Neural cell (in vitro differentiated cells): ENCODE measurements at regions not wholly inside any gene's neighbourhood (a gene's known extent, or its start where the extent isn't known, plus 50 kb on each side); places are given as distances from the start of the nearest gene placed in this dataset.

ENCODE experiments used
- H2AFZ ChIP-seq: fragments of 200-600, 300-800 bp; sonication (generic), shearing (Covaris generic); 2 replicates; pipeline ENCODE4 v1.6.0; 2014; ENCODE audit warnings: low read depth, mild to moderate bottlenecking, antibody characterized with exemption, low read length, moderate library complexity
- H3F3A ChIP-seq: fragments of 200-600 bp; shearing (Covaris generic); 2 replicates; pipeline ENCODE4 v1.6.1; 2016; ENCODE audit warnings: mild to moderate bottlenecking, moderate library complexity, mixed read lengths, antibody characterized with exemption, low read length; ENCODE audit not compliant: insufficient read depth, poor library complexity, severe bottlenecking
- H3K27ac ChIP-seq: fragments of 200-600, 300-800 bp; sonication (generic), shearing (Covaris generic); 2 replicates; pipeline ENCODE4 v1.5.1; 2014; ENCODE audit warnings: mild to moderate bottlenecking, low read length, moderate library complexity
- H3K27me3 ChIP-seq: fragments of 300-800, 200-600 bp; sonication (generic), shearing (Covaris generic); 2 replicates; pipeline ENCODE4 v1.6.0; 2014; ENCODE audit warnings: mild to moderate bottlenecking, low read depth, low read length, moderate library complexity; ENCODE audit not compliant: insufficient read depth
- H3K36me3 ChIP-seq: fragments of 300-800, 200-600 bp; sonication (generic), shearing (Covaris generic); 2 replicates; pipeline ENCODE4 v1.5.1; 2014; ENCODE audit warnings: mild to moderate bottlenecking, antibody characterized with exemption, low read length, moderate library complexity; ENCODE audit not compliant: insufficient read depth
- H3K4me2 ChIP-seq: fragments of 300-800, 200-600 bp; sonication (generic), shearing (Covaris generic); 2 replicates; pipeline ENCODE4 v1.6.0; 2014; ENCODE audit warnings: mild to moderate bottlenecking, low read length
- H3K4me3 ChIP-seq: fragments of 300-800, 200-600 bp; sonication (generic), shearing (Covaris generic); 2 replicates; pipeline ENCODE4 v1.5.1; 2014; ENCODE audit warnings: mild to moderate bottlenecking, low read length, moderate library complexity
- H3K79me2 ChIP-seq: fragments of 200-600 bp; shearing (Covaris generic); replicated peaks from 2 replicates; pipeline ENCODE4 v1.6.0; 2014; ENCODE audit warnings: mild to moderate bottlenecking, low read length, moderate library complexity; ENCODE audit not compliant: insufficient read depth
- H3K9ac ChIP-seq: fragments of 300-800, 200-600 bp; sonication (generic), shearing (Covaris generic); 2 replicates; pipeline ENCODE4 v1.6.1; 2016; ENCODE audit warnings: mild to moderate bottlenecking, low read length, mixed read lengths
- H3K9me2 ChIP-seq: fragments of 200-600 bp; shearing (Covaris generic); 2 replicates; pipeline ENCODE4 v1.6.1; 2016; ENCODE audit warnings: mild to moderate bottlenecking, low read length, mixed read lengths; ENCODE audit not compliant: insufficient read depth
- H3K9me3 ChIP-seq: fragments of 200-600, 300-800 bp; sonication (generic), shearing (Covaris generic); 2 replicates; pipeline ENCODE4 v1.6.1; 2016; ENCODE audit warnings: mild to moderate bottlenecking, mixed run types, low read length, moderate library complexity, mixed read lengths
- H4K20me1 ChIP-seq: fragments of 200-600 bp; shearing (Covaris generic); 2 replicates; pipeline ENCODE4 v1.6.1; 2016; ENCODE audit warnings: mild to moderate bottlenecking, mixed run types; ENCODE audit not compliant: insufficient read depth
- EP300 ChIP-seq: fragments of 450-650 bp; conservative IDR thresholded peaks from 2 replicates; pipeline ENCODE4 v1.6.1; 2014; ENCODE audit warnings: antibody characterized with exemption, mild to moderate bottlenecking, moderate library complexity; ENCODE audit not compliant: poor library complexity, severe bottlenecking
- EZH2 ChIP-seq: fragments of 200-600, 300-800 bp; shearing (Covaris generic), sonication (generic); IDR thresholded peaks from 2 replicates; pipeline ENCODE4 v1.6.1; 2014; ENCODE audit warnings: antibody characterized with exemption, low read length, borderline replicate concordance, mild to moderate bottlenecking; ENCODE audit not compliant: insufficient read depth, poor library complexity, severe bottlenecking
- MXI1 ChIP-seq: fragments of 450-650 bp; conservative IDR thresholded peaks from 2 replicates; pipeline ENCODE4 v1.6.1; 2014; ENCODE audit warnings: antibody characterized with exemption, mild to moderate bottlenecking; ENCODE audit not compliant: poor library complexity, severe bottlenecking
- POLR2AphosphoS5 ChIP-seq: IDR thresholded peaks from 2 replicates; pipeline ENCODE4 v1.6.1; 2012
- RAD21 ChIP-seq: fragments of 450-650 bp; conservative IDR thresholded peaks from 2 replicates; pipeline ENCODE4 v1.6.1; 2014; ENCODE audit warnings: antibody characterized with exemption, mild to moderate bottlenecking, moderate library complexity
- SMC3 ChIP-seq: fragments of 450-650 bp; conservative IDR thresholded peaks from 2 replicates; pipeline ENCODE4 v1.6.1; 2014; ENCODE audit warnings: antibody characterized with exemption, mild to moderate bottlenecking, moderate library complexity; ENCODE audit not compliant: poor library complexity
- TAF1 ChIP-seq: IDR thresholded peaks from 2 replicates; pipeline ENCODE4 v1.6.1; 2012; ENCODE audit warnings: low read depth
- TF ChIP-seq, protein P1 (sequence below): fragments of 450-650 bp; IDR thresholded peaks from 2 replicates; pipeline ENCODE4 v1.5.1; 2014; ENCODE audit warnings: antibody characterized with exemption, mild to moderate bottlenecking, moderate library complexity; ENCODE audit not compliant: poor library complexity, severe bottlenecking
- TF ChIP-seq, protein P2 (sequence below): IDR thresholded peaks from 2 replicates; pipeline ENCODE4 v1.6.1; 2012; ENCODE audit warnings: borderline replicate concordance

DNA sequence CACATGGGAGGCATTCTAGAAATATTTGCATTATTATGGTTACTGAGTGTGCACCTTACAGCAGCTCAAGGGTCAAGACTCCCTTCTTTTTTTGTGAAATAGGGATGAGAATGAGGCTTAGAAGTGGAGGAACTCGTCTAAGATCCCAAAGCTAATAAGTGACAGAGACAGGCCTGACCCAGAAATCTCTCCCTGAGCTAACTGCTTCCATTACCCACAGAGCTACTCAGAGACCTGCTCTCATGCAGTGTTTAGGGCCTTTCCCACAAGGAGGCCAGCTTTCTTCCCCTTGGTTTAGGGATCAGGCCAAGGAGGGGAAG lies 301.7 kb downstream of the RPS24 start (continued):
- TF ChIP-seq, protein P1, sequence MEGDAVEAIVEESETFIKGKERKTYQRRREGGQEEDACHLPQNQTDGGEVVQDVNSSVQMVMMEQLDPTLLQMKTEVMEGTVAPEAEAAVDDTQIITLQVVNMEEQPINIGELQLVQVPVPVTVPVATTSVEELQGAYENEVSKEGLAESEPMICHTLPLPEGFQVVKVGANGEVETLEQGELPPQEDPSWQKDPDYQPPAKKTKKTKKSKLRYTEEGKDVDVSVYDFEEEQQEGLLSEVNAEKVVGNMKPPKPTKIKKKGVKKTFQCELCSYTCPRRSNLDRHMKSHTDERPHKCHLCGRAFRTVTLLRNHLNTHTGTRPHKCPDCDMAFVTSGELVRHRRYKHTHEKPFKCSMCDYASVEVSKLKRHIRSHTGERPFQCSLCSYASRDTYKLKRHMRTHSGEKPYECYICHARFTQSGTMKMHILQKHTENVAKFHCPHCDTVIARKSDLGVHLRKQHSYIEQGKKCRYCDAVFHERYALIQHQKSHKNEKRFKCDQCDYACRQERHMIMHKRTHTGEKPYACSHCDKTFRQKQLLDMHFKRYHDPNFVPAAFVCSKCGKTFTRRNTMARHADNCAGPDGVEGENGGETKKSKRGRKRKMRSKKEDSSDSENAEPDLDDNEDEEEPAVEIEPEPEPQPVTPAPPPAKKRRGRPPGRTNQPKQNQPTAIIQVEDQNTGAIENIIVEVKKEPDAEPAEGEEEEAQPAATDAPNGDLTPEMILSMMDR = no peak

- Histone ChIP-seq H3K9me2 (no peaks in the 10 kb centered on the region), H3K4me3 (no peak overlapping the region), H4K20me1 (no peaks in the 10 kb centered on the region), H3K36me3 (no peaks in the 10 kb centered on the region), H3K27ac (no peak overlapping the region), H3K9me3 (no peaks in the 10 kb centered on the region), H3K9ac (no peak overlapping the region), H2AFZ (no peak overlapping the region), H3K4me2 (no peak overlapping the region), H3K79me2 (no peaks in the 10 kb centered on the region), H3K27me3 (no peaks in the 10 kb centered on the region), H3F3A (no peaks in the 10 kb centered on the region)
- TF ChIP-seq, protein P1 = no peak
- TF ChIP-seq MXI1 = no peak
- TF ChIP-seq RAD21 = no peak
- TF ChIP-seq, protein P2, sequence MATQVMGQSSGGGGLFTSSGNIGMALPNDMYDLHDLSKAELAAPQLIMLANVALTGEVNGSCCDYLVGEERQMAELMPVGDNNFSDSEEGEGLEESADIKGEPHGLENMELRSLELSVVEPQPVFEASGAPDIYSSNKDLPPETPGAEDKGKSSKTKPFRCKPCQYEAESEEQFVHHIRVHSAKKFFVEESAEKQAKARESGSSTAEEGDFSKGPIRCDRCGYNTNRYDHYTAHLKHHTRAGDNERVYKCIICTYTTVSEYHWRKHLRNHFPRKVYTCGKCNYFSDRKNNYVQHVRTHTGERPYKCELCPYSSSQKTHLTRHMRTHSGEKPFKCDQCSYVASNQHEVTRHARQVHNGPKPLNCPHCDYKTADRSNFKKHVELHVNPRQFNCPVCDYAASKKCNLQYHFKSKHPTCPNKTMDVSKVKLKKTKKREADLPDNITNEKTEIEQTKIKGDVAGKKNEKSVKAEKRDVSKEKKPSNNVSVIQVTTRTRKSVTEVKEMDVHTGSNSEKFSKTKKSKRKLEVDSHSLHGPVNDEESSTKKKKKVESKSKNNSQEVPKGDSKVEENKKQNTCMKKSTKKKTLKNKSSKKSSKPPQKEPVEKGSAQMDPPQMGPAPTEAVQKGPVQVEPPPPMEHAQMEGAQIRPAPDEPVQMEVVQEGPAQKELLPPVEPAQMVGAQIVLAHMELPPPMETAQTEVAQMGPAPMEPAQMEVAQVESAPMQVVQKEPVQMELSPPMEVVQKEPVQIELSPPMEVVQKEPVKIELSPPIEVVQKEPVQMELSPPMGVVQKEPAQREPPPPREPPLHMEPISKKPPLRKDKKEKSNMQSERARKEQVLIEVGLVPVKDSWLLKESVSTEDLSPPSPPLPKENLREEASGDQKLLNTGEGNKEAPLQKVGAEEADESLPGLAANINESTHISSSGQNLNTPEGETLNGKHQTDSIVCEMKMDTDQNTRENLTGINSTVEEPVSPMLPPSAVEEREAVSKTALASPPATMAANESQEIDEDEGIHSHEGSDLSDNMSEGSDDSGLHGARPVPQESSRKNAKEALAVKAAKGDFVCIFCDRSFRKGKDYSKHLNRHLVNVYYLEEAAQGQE = no peak
- TF ChIP-seq EP300 = no peak
Observed at GRCh38 chr10:78335691-78336401, 302.2 kb downstream of the RPS24 start.

DNA sequence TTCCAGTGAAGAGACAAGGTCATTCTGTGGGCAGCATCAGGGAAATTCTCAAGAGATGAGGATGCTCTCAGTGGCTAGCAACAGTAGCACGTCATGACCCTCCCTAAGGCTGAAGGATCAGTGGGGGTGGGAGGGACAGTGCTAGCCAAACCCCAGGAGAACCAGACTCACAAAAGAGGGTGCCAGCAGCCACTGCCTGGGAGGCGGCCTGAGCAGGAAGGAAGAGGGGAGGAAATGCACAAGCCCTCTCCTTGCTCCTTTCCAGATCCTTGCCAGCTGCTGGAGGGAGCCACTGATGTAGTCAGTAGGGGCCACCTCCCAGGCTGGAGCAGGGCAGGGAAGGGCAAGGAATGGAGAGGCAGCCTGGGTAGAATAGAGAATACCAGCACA lies 302.7 kb downstream of the RPS24 start:
- H3K79me2 ChIP-seq = no peaks in the 10 kb centered on the region
- H3K4me3 ChIP-seq = no peak overlapping the region
- H2AFZ ChIP-seq = no peak overlapping the region
- H3K27me3 ChIP-seq = no peaks in the 10 kb centered on the region
- no peaks in the 10 kb centered on the region for H3K36me3 ChIP-seq
- no peaks in the 10 kb centered on the region for H3K9me2 ChIP-seq
- TF ChIP-seq SMC3 (no peak), TAF1 (no peak), POLR2AphosphoS5 (no peak), EZH2 (no peak), EP300 (no peak), MXI1 (no peak), RAD21 (no peak)
- TF ChIP-seq, protein P2 = no peak
- TF ChIP-seq, protein P1 = no peak
- H3K9me3 ChIP-seq = no peaks in the 10 kb centered on the region
- H3K27ac ChIP-seq = no peak overlapping the region
- H4K20me1 ChIP-seq = no peaks in the 10 kb centered on the region
- no peak overlapping the region for H3K9ac ChIP-seq
- no peaks in the 10 kb centered on the region for H3F3A ChIP-seq
- H3K4me2 ChIP-seq = no peak overlapping the region
